ENCODE measurements at regions not wholly inside any gene's neighbourhood (a gene's known extent, or its start where the extent isn't known, plus 50 kb on each side); places are given as distances from the start of the nearest gene placed in this dataset.

GRCh38 chr11:92376146-92376599, 151.6 kb downstream of the FAT3 start:
- no peak for TF ChIP-seq POLR2A (IDR thresholded peaks at IDR 0.05; ENCODE audit: low read length)
- TF ChIP-seq GATA1 (IDR thresholded peaks at IDR 0.05; ENCODE audit: low read depth, low read length) = no peak
